ELR (cell line): ENCODE measurements at regions not wholly inside any gene's neighbourhood (a gene's known extent, or its start where the extent isn't known, plus 50 kb on each side); places are given as distances from the start of the nearest gene placed in this dataset.
"Not testable (repeated sequence)": the region's sequence is repeated elsewhere in the genome, so short reads cannot be mapped to it uniquely, and the experiment has no call there.

Experiments used
- DNase-seq: peaks from one replicate; pipeline ENCODE4 v3.0.0-alpha.2; 2015; ENCODE audit warnings: low read depth

DNA sequence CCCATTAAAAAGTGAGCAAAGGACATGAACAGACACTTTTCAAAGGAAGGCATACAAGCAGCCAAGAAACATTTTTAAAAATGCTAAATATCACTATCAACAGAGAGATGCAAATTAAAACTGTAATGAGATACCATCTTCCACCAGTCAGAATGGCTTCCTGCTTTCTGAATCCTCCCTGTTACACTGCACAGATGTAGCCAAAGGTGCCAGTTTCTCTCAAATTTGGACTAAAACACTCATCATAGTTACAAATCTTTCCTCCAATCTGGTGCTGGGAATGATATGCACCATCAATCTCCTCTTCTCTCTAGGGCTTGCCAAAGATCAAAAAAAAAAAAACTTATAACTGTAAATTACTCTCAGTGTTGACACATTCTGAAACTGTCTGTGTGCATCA lies 311.8 kb upstream of the CLEC14A start:
- DNase-seq, result no peak

DNA sequence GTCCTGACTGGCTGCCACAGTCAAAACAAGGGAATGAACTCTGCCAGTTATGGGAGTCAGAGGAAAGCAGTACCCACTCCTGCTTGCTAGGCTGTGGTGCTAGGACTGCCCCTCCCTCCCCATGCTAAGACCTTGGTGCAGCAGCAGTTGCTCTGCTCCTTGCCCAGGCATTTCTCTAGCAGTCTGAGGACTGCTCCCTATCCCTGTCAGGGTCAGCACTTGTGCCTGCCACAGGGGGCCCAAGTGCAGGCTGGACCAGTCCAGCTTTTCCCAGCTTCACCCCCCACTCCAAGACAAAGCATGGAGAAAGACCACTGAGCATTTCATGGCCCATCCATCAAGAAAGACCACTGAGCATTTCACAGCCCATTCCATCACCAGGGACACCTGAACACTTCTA lies 305.8 kb upstream of the CLEC14A start:
- no peak for DNase-seq

DNA sequence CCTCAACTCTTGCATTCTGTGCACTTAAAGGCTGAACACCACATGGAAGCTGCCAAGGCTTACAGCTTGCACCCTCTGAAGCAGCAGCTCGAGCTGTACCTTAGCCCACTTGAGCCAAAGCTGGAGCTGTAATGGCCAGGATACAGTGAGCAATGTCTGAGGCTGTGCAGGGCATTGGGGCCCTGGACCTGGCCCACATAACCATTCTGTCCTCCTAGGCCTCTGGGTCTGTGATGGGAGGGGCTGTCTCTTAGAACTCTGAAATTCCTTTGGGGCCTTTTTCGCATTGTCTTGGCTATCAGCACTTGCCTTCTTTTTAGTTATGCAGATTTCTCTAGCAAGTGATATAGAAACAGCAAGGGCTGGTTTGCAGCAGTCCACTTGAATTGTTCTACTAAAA lies 303.8 kb upstream of the CLEC14A start:
- no peak for DNase-seq

DNA sequence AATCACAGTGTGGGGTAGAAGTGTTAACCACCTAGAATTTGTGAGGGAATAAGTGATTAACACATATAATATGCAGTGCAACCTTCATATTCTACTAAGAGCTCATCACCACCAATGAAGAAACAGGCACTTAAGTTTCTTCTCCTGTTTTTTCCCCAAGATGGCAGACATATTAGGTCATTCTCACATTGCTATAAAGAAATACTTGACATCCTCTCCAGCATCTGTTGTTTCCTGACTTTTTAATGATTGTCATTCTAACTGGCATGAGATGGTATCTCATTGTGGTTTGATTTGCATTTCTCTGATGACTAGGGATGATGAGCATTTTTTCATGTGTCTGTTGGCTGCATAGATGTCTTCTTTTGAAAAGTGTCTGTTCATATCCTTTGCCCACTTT lies 301.5 kb upstream of the CLEC14A start:
- DNase-seq, result not testable (repeated sequence)

DNA sequence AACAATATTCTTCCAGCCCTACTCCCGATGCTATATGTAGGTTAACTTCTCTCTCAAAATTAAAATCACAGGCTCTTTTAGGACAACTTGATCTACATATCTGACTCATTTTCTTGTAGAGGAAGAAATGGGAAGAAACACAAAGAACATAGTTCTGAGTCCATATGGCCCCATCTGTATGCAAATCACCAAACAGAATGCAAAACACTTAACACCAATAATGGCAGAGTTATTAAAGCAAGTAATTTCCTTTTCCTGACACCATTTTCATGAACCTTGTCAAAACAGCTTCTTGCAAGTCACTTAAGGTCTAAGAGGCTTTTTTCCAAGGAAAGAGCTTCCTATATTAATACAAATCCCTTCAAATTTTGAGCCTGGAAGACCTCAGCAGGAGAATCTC lies 300.4 kb upstream of the CLEC14A start:
- no peak for DNase-seq

DNA sequence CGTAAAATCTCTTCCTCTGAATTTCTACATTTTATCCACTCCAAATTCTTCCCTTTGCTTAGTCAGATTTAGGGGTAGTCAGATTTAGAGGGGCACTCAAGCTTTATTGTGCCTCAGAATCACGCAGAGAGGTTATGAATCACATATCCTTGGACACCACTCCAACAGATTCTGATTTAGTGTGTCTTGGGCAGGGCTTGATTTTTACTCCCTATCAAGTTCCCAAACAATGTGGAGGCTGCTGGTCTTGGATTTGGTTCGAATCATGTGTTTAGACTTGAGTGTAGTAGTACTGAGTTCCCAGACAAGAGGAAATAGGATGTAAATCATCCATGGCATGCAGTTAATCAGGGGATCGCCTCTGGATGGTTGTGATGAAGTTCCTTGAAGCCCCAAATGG lies 298.1 kb upstream of the CLEC14A start:
- peak; percentile 46 for DNase-seq

DNA sequence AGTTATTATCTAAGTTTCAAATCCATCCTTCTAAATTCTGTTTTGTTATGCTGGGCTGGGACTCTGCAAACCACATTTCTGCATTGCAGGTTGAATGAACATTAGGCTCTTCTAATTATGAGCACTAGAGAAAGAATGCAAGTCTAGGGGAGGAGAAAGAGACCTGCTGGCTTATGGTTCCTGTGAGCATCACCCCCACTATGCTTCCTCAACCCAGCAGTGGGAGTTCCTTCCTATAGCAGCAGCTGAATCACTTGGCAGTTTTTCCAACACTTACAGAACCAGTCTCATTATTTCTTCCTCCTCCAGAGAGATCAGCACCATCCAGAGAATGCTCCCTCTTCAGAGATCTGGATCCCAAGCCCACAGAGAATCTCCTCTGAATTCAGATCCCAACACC lies 297.7 kb upstream of the CLEC14A start:
- peak; percentile 82 for DNase-seq

DNA sequence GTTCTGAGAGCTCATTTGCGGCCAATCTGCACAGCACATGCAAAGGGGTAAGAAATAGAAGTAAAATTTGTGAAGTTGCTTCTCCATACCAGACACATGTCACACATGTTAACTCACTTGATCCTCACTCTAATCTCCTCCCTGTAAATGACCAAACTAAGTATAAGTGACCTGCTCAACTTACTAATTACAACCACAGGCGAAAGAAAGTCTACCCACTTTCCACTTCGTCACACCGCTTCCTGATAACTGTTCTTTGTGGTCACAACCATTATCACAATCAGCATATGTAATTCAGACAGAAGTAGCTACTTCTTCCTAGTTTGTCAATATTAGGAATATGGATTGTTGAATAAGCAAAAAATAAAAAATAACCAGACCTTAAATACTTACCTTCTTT lies 293.7 kb upstream of the CLEC14A start:
- DNase-seq, result no peak

DNA sequence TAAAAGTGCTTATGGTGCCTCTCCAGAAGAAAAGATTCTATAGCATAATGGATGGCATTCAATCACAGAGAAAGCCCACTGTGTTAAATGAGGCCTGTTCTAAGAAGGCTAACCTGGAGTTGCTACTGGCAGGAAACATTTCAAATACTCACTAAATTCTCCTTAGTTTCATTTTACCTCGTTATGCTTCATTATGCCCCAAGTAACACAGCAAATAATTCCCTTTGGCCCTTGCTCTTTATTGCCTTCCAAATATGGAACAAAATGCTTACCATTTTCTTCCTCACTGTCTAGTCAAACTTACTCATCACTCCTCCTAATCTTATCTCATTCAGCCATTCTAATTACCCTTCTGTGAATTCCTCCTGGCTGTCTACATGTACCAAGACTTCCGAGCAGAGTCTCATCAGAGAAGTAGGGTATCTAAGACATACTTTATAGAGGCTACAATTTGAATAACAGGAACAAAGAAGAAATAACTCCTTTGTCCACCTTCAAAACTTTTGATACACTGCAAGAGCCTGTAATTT lies 292.1 kb upstream of the CLEC14A start:
- DNase-seq, result no peak

DNA sequence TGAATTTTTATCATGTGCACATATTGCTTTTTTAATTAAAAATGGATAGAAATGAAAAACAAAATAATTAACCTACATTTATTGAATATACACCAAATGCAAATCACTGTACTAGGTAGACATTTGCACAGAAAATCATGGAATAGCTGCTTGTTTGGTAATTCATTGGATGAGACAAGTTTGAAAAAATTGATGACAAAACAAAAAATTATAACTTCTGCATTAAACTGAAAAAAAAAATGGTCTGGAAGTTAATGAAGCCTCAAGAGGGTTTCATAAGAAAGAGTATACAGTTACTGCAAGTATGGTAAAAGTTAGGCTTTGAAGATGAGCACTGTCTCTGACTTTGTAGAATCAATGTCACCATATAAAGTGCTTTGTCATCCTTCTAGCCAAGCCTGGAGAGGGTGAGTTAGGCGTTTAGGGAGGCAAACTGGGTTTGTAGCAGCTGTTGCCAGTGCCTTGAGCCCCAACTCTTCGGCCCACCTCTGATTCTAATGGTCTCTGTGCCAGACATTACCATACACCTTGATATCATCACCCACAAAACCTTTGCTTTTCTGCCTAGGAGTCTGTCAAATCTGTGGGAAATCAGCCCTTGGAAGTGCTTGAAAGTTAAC lies 291.1 kb upstream of the CLEC14A start:
- no peak for DNase-seq

DNA sequence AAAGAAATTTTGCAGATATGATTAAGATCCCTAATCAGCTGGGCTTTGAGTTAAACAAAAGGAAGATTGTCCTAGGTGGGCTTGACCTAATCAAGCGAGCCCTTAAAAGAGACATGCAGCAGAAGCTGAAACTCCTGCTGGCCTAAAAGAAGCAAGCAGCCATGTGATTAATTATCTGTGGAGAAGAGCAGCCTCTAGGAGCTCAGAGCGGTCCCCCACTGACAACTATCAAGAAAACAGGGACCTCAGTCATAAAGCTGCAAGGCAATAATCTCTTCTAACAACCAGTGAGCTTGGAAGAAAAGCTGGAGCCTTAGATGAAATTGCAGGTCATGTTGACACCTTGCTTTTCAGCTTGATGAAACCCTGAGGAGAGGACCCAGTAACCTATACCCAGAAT lies 288.9 kb upstream of the CLEC14A start:
- DNase-seq, result no peak

DNA sequence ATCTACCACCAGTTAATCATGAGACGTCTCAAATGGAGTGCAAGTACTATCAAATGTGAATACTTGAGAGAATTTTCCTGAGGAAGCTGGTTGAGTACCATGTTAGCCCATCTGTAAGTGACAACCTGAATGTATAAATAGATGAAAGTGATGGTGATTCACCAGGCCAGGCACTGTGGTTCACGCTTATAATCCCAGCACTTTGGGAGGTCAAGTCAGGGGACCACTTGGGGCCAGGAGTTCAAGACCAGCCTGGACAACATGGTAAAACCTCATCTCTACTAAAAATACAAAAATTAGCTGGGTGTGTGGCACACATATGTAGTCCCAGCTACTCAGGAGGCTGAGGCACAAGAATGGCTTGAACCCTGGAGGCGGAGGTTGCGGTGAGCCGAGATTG lies 288.0 kb upstream of the CLEC14A start:
- not testable (repeated sequence) for DNase-seq

DNA sequence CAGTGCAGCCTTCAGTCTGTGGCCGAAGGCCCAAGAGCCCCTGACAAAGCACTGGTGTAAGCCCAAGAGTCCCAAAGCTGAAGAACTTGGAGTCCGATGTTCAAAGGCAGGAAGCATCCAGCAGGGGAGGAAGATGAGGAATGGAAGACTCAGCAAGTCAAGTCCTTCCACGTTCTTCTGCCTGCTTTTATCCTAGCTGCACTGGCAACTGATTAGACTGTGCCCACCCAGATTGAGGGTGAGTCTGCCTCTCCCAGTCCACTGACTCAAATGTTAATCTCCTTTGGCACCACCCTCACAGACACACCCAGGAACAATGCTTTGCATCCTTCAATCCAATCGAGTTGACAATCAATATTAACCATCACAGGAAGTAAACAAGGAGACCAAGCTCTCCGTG lies 282.2 kb upstream of the CLEC14A start:
- DNase-seq, result not testable (repeated sequence)

DNA sequence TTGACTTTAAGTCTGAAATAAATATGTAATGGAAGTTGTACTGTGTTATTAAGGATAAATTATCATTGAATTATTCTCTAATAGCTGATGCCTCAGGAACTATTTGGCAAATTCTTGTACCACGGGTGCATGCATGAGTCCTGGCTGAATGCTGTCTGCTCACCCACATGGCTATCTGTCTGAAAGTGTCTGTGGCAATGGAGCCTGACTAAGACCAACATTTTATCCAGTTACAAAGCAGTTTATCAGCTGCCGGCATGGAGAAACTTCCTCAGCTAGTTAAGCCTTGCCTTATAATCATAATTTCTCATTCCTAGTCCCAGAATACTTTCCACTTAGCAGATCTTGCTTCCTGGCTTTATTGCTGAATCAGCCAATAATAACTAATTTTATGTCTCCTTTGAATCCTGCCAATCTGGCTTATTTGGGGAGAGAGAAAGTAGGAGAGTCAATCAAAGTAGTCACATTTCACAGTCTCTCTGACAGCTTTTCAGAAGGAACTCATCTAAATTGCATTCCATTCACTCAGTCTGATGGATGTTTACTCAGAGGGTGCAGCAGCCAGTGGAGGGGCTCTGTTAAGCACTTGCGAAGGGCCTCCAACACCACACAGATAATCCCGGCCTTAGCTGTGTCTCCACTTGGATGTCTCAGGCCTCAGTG lies 280.6 kb upstream of the CLEC14A start:
- no peak for DNase-seq

DNA sequence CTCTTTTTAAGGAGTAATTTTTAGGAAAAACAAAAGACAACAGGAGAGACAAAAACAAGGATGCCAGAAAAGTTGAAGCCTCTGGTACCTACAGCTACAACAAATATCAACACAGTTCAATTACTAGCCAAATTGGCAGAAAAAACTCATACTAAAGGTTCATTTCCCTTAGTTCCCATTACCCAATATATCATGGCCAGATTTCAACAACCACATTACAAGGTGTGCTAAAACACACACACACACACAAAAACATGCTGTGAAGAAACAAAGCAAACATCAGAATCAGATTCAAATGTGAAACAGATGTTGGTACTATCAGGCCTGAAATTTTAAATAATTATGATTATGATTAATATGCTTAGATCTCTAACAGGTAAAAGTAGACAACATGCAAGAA lies 272.7 kb upstream of the CLEC14A start:
- DNase-seq, result no peak

DNA sequence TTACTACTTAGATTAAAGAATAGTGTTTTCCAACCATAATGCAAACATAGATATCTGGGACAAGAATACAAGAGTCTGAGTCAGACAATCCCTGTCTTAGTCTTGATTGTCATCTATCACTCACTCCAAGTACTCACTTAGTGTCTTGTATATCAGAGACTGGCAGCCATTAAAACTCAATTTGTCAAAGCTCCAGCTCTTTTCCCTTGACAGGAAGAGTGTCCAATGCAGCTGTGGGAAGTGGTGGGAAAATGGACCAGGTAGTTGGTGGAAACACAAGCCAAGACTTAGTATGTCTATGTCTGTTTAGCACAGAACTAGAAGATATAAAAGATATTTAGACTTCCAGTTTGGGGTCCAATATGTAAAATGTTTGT lies 271.6 kb upstream of the CLEC14A start:
- no peak for DNase-seq

DNA sequence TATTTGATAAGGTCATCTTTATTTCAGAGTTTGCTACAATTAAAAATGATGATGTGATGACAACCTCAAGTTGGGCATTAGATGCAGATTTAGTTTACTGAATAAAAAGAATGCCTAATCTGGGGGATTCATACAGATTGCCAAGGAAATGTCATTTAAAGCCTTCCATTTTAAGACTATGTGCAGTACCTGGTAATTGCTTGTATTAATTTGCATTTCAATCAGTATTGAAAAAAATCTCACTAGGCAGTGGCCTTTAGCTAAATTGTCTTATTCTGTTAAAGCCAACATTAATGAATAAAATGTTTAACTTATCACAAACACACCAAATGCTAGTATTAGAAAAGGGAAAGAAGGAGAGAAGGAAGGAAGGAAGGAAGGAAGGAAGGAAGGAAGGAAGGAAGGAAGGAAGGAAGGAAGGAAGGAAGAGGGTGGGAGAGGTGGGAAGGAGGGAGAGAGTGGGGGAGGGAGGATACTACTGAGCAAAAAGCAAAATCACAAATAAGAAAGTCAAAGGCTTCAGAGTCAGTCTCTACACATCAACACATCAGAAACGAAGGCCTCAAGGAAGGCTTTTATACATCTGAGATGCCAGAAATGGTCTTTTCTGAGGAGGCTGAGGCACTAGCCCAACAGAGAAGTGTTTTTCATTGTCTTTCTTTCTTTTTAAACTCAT lies 271.1 kb upstream of the CLEC14A start:
- DNase-seq, result no peak

DNA sequence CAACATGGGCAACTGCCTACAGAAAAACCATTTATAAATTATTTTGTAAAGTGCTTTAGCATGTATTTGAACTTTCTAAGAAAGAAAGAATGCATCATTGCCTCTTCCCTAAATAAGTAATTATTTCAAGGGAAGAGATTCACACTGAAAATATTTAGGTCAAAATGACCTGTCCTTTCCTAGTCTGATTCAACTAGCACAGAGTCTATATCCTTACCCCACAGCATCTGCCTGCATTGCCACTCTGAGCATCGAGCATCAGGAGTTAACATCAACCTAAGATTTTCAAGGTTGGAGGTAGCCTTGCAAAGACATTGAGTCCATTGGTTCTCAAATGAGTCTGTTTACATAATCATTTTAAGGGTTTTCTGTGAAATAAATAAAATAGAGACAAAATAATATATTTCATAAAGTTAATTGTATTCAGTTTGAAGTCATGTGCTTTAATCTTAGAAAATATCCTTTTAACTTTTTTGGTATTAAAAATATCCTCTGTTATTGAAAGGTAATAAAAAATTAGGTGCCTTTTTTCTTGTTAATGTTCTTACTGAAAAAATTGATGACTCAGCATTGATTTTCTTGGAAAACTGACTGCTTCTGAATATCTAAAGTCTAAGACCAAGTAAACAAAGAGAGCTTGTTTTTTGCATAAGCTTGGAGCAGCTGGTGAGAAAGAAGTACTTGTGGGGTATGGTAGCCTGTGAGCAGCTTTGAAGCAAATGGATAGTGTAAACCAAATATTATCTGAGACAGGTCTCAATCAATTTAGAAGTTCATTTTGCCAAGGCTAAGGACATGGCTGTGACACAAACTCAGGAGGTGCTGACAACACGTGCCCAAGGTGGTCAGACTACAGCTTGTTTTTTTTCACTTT lies 269.0 kb upstream of the CLEC14A start:
- DNase-seq, result no peak

DNA sequence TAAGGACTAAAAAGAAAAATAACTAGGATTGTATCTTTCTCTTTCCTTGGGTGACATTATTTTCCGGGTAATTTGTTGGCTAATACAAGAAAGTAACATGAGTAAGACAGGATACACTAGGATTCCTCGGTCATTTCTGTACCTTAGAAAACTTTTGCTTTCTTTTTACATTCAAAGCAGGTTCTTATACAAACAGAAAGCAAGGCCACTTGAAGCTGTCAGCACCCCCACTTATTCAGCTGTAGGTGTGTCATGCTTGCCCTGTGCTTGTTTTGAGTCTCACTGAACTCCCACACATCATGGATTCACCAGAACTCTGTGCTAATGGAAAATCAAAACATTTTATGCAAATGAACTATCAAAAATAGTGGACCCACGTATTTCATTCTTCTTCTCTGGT lies 266.8 kb upstream of the CLEC14A start:
- no peak for DNase-seq

DNA sequence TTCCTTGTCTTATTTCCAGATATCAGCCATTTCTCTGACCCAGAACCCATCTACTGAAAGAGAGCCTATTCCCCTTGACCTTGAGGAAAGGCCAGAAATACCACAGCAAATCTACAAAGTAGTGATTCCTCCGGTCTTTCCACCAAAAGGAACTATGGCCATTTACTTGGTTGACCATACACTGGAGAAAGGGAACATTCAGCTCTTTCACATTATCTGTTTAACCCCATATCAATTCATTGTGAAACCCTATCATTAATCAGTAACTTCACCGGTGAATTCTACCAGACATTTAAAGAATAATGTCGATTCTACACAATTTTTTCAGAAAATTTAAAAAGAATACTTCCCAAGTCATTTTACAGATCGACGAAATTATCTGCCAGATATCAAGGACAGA lies 265.7 kb upstream of the CLEC14A start:
- DNase-seq, result no peak

DNA sequence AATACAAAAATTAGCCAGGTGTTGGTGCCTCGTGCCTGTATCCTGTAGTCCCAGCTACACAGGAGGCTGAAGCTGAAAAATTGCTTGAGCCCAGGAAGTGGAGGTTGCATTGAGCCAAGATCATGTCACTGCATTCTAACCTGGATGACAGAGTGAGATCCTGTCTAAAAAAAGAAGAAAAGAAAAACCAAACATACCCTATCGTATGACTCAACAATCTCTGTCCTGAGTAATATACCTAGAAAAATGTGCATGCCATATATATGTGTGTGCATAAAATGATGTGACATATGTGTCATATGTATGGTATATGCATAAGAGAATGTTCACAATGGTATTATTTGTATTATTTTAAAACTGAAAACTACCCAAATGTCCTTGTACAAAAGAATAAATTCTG lies 261.5 kb upstream of the CLEC14A start:
- DNase-seq, result peak; percentile 57

DNA sequence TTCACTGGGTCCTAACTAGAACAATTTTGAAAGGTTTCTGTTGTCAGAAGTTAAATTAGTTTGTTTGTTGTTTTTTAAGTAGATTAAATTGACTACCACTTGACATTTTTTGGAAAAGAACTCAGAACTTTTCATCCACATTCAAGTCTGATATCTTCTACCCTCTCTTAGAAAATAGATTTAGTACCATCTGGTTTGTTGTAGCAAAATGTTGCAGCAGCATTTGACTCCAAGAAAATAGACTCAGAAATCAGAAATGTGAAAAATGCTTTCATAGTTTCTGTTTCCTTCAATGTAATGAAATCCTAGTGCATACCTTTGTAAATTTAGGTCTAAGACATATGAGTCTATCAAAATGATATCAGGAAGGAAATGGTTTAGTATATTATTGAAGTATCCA lies 256.3 kb upstream of the CLEC14A start:
- DNase-seq, result no peak

DNA sequence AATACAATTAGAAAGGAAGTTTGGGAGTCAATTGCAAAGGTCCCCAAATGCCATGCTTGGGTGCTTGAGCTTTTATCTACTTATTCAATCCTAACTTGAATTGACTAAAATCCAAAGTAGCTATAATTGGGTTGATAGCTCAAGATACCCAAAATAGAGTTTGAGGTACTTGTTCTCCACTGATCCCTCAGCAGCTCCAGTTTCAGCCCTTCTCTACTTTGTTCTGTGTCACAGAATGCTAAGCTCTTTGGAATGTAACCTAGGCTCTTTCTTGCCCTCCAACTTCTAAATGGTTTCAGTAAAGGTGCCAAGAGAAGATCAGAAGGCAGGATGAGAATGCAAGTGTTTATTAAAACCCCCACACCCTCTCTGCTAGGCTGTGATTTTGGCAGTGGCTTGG lies 251.4 kb upstream of the CLEC14A start:
- no peak for DNase-seq
